Tibial artery (tissue), 4 donors: ENCODE measurements at regions not wholly inside any gene's neighbourhood (a gene's known extent, or its start where the extent isn't known, plus 50 kb on each side); places are given as distances from the start of the nearest gene placed in this dataset.
A peak's percentile ranks its signal among the peaks of the same experiment; 100 is the strongest.

Experiments used
- DNase-seq, 2 donors: peaks; one replicate each; pipeline ENCODE4 v3.0.0-alpha.2; 2019
- H3K27ac ChIP-seq, 2 donors: fragments of 200-600 bp; sonication (generic) in 1 of 2; 1 replicate in 1 of 2; 2 replicates in 1 of 2; pipeline ENCODE4 v1.5.1; 2018 to 2019; ENCODE audit warnings: mild to moderate bottlenecking in 1 of 2
- H3K27me3 ChIP-seq, 2 donors: fragments of 200-600 bp; sonication (generic) in 1 of 2; one replicate each; pipeline versions ENCODE4 v1.5.1 to v1.6.0; 2016 to 2019
- H3K36me3 ChIP-seq, 3 donors: fragments of 200-600 bp; sonication (generic) in 2 of 3; one replicate each; pipeline ENCODE4 v1.5.1; 2016 to 2019; ENCODE audit warnings: mild to moderate bottlenecking in 2 of 3
- H3K4me1 ChIP-seq, 4 donors: fragments of 200-600 bp; sonication (generic) in 2 of 4; 1 replicate in 3 of 4; 2 replicates in 1 of 4; pipeline ENCODE4 v1.5.1; 2016 to 2019
- H3K4me3 ChIP-seq, 2 donors: fragments of 200-600 bp; sonication (generic) in 1 of 2; 1 replicate in 1 of 2; 2 replicates in 1 of 2; pipeline ENCODE4 v1.5.1; 2018 to 2019; ENCODE audit warnings: mild to moderate bottlenecking in 2 of 2
- H3K9me3 ChIP-seq, 3 donors: fragments of 200-600 bp; sonication (generic) in 1 of 3; one replicate each; pipeline ENCODE4 v1.5.1; 2016 to 2019
- intact Hi-C: fragments of 100-400 bp; cut with DNase I; formaldehyde crosslinking; loops from one replicate; pipeline ENCODE4 v1.15.0; 2023; ENCODE audit warnings: low total_unique reads
- TF ChIP-seq, protein P1 (sequence below), 2 experiments: fragments of 200-600 bp in 1 of 2; fragments of 450-650 bp in 1 of 2; IDR thresholded peaks; one replicate each; pipeline ENCODE4 v1.5.1; 2017 to 2019; ENCODE audit warnings: antibody characterized with exemption in 2 of 2, mild to moderate bottlenecking in 1 of 2, moderate library complexity in 1 of 2

DNA sequence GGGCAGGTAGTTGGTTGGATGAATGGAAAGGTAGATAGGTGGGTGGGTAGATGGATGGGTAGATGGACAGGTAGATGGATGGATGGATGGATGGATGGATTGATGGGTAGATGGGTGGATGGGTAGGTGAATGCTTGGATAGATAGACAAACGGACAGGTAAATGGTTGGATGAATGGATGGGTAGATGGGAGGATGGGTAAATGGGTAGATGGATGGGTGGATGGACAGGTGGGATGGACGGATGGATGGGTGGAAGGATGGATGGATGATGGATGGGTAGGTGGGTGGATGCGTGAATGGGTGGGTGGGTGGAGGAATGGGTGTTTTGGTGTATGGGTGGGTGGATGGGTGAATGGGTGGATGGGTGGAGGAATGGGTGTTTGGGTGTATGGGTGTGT lies 50.1 kb upstream of the ASAP2 start:
- H3K27ac ChIP-seq: no peak overlapping the region
- intact Hi-C loops: no loop called here
- TF ChIP-seq, protein P1, sequence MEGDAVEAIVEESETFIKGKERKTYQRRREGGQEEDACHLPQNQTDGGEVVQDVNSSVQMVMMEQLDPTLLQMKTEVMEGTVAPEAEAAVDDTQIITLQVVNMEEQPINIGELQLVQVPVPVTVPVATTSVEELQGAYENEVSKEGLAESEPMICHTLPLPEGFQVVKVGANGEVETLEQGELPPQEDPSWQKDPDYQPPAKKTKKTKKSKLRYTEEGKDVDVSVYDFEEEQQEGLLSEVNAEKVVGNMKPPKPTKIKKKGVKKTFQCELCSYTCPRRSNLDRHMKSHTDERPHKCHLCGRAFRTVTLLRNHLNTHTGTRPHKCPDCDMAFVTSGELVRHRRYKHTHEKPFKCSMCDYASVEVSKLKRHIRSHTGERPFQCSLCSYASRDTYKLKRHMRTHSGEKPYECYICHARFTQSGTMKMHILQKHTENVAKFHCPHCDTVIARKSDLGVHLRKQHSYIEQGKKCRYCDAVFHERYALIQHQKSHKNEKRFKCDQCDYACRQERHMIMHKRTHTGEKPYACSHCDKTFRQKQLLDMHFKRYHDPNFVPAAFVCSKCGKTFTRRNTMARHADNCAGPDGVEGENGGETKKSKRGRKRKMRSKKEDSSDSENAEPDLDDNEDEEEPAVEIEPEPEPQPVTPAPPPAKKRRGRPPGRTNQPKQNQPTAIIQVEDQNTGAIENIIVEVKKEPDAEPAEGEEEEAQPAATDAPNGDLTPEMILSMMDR (IDR thresholded peaks at IDR 0.05): no peak
- H3K9me3 ChIP-seq: no peaks in the 10 kb centered on the region
- no peak for DNase-seq
- H3K36me3 ChIP-seq: no peaks in the 10 kb centered on the region
- peaks cover 0 to 11% (median 3%) of the 10 kb centered on the region in 4 donors for H3K4me1 ChIP-seq
- no peaks in the 10 kb centered on the region for H3K27me3 ChIP-seq
- no peak overlapping the region for H3K4me3 ChIP-seq

DNA sequence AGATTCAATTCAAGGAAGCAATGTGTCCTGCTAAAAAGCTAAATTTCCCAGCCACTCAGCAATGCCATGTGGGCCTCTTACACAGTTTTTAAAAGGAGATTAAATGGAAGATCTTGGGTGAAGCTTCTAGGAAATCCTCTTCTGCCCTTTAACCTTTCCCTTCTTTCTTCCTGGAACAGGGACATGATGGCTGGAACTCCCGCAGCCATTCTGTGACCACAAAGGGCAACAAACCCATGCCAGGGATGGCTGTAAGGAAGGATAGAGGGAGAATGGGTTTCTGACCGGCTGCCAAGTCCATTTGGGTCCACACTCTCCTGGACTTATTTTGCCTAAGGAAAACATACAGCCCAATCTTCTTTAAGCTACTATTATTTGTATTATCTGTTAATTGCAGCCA lies 52.6 kb upstream of the ASAP2 start:
- TF ChIP-seq, protein P1 (IDR thresholded peaks at IDR 0.05): no peak
- Histone ChIP-seq H3K27ac (peak overlapping the region in 1 of 2 donors; percentile 1), H3K27me3 (no peaks in the 10 kb centered on the region), H3K36me3 (no peaks in the 10 kb centered on the region), H3K4me3 (no peak overlapping the region), H3K9me3 (no peaks in the 10 kb centered on the region), H3K4me1 (peaks cover 0 to 13% (median 3%) of the 10 kb centered on the region in 4 donors)
- DNase-seq: no peak
- intact Hi-C loops: no loop called here

DNA sequence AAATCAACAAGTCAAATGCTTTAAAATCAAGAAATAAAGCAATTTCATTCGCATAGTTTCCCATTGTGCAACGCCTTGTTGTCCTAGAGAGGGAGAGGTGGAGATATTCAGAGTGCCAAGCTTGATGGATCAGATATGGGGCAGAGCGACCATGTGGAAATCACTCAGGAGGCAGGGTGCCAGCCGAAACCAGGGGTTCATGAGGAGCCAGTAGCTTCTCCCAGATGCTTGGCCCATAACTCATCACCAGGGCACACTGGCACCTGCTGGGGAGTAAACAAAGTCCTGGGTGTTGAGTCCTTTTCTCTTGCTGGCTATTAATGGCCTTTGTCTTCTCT lies 53.0 kb upstream of the ASAP2 start:
- Histone ChIP-seq H3K4me3 (no peak overlapping the region), H3K36me3 (no peaks in the 10 kb centered on the region), H3K4me1 (peaks cover 0 to 16% (median 3%) of the 10 kb centered on the region in 4 donors)

DNA sequence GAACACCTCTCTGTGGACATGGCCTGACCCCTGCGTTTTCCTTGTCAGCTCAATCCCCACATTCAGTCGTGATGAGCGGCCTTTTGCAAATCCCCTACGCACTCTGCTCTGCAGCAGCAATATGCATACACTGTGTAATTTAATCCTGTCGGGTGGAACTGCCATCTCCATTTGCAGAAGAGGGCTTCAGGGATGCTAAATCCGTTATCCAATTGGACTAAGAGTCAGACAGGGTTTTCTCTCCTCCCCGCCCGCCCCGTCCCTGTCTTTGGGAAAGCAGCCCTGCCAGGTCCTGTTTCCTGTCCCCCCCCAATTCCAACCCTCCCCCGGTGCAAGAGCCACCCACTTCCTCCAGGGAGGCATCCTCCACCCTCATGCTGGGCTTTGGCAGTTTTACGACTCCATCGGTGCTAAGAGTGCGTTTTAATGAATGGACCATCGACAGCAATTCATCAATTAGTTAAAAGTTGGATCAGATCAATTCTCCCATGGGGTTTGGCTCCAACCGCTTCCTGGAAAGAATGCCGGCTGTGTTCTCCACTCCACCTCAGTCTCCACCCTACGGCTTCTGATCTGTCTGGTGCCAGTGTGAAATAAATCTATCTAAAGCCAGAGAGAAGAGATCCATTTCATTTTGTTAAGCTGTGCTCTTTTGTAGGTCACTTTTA lies 53.5 kb upstream of the ASAP2 start:
- intact Hi-C loops: no loop called here

More for the DNA sequence above, 53.0 kb upstream of the ASAP2 start:
- Histone ChIP-seq H3K27ac (peak overlapping the region in 1 of 2 donors; percentile 1), H3K9me3 (no peaks in the 10 kb centered on the region), H3K27me3 (no peaks in the 10 kb centered on the region)
- TF ChIP-seq, protein P1 (IDR thresholded peaks at IDR 0.05): no peak
- intact Hi-C loops: no loop called here
- DNase-seq: peak; percentile 54 to 77

DNA sequence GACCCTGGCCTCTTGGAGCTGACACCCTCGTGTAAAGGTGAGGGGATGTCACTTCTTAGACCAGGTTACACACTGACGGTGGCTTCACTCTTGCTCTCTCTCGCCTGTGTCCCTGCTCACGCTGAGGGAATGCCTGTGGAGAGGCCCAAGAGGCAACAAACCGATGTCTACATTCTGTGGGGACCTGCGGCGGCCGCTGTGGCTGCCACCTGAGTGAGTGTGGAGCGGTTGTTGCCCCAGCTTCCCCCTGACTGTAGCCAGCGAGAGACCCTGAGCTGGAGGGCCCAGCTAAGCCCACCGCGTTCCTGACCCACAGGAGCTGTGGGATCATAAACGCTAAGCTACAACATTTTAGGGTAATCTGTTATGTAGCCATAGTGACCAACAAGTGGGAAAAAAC lies 55.7 kb upstream of the ASAP2 start:
- Histone ChIP-seq H3K4me1 (peaks cover 0 to 16% (median 3%) of the 10 kb centered on the region in 4 donors), H3K27me3 (no peaks in the 10 kb centered on the region), H3K9me3 (no peaks in the 10 kb centered on the region), H3K4me3 (no peak overlapping the region), H3K27ac (no peak overlapping the region), H3K36me3 (no peaks in the 10 kb centered on the region)
- TF ChIP-seq, protein P1 (IDR thresholded peaks at IDR 0.05): no peak
- DNase-seq: no peak
- intact Hi-C loops: no loop called here

More for the DNA sequence above, 53.5 kb upstream of the ASAP2 start:
- H3K27ac ChIP-seq: peak overlapping the region in 1 of 2 donors; percentile 1
- TF ChIP-seq, protein P1 (IDR thresholded peaks at IDR 0.05): no peak
- H3K9me3 ChIP-seq: no peaks in the 10 kb centered on the region
- H3K4me1 ChIP-seq: peaks cover 0 to 16% (median 3%) of the 10 kb centered on the region in 4 donors
- no peaks in the 10 kb centered on the region for H3K36me3 ChIP-seq
- no peaks in the 10 kb centered on the region for H3K27me3 ChIP-seq
- no peak overlapping the region for H3K4me3 ChIP-seq
- no peak for DNase-seq

DNA sequence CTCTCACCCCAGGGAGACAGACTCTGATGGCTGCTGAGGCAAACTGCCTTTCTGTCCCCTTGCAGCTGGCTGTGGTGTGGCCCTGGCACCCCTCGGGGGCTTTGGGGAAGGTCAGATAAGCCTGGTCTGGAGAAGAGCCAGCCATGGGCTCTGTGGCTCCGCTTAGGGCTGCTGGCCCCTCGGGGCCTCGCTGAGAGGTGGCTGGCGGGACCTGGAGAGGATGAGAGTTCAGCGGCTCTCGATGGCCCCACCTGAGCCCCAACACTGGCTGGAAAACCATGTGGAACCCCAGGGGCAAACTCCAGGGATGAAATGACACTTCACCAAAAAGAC lies 56.1 kb upstream of the ASAP2 start:
- TF ChIP-seq, protein P1 (IDR thresholded peaks at IDR 0.05): no peak
- intact Hi-C loops: no loop called here
- no peaks in the 10 kb centered on the region for H3K36me3 ChIP-seq
- H3K27ac ChIP-seq: no peak overlapping the region
- H3K27me3 ChIP-seq: no peaks in the 10 kb centered on the region
- no peak for DNase-seq
- H3K4me1 ChIP-seq: peaks cover 0 to 16% (median 4%) of the 10 kb centered on the region in 4 donors
- no peaks in the 10 kb centered on the region for H3K9me3 ChIP-seq
- H3K4me3 ChIP-seq: no peak overlapping the region
